ENCODE measurements at regions not wholly inside any gene's neighbourhood (a gene's known extent, or its start where the extent isn't known, plus 50 kb on each side); places are given as distances from the start of the nearest gene placed in this dataset.
"Not testable (repeated sequence)": the region's sequence is repeated elsewhere in the genome, so short reads cannot be mapped to it uniquely, and the experiment has no call there.

GRCh38 chr12:107144441-107144840, 51.1 kb upstream of the CRY1 start:
- no peak for DNase-seq
- intact Hi-C loops (cut with DNase I, micrococcal nuclease): no loop called here
- no peak for ATAC-seq

GRCh38 chr12:107144990-107145389, 51.6 kb upstream of the CRY1 start:
- no peak for ATAC-seq
- intact Hi-C loops (cut with DNase I, micrococcal nuclease): no loop called here

DNA sequence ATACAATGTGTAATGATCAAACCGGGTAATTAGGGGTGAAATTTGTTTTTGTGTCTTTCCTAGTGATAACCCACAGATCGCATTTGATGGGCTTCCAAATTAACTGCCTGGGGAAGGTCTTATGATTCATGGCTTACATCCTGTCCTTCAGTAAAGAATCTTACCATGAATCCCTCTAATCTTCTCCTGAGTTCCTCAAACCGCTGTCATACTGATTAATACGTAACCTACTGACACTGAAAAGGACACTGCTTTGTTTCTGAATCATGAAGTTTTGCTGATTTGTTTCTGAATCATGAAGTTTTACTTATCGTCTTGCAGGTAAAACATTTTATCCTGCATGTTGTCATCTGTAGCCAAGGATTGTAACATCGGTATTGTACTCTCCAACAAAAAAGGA, 52.0 kb upstream of the CRY1 start:
- DNase-seq (no peak), ATAC-seq (no peak)
- intact Hi-C loops (cut with DNase I, micrococcal nuclease): no loop called here

More at GRCh38 chr12:107144990-107145389, 51.6 kb upstream of the CRY1 start:
- DNase-seq: no peak

- DNase-seq: no peak
- no peak for ATAC-seq
- intact Hi-C loops (cut with DNase I, micrococcal nuclease): no loop called here
Measured at GRCh38 chr12:107148107-107148506, 54.8 kb upstream of the CRY1 start.

- intact Hi-C loops (cut with DNase I, micrococcal nuclease): no loop called here
- ATAC-seq (no peak), DNase-seq (no peak)
Measured at GRCh38 chr12:107152315-107152714, 59.0 kb upstream of the CRY1 start.

DNA sequence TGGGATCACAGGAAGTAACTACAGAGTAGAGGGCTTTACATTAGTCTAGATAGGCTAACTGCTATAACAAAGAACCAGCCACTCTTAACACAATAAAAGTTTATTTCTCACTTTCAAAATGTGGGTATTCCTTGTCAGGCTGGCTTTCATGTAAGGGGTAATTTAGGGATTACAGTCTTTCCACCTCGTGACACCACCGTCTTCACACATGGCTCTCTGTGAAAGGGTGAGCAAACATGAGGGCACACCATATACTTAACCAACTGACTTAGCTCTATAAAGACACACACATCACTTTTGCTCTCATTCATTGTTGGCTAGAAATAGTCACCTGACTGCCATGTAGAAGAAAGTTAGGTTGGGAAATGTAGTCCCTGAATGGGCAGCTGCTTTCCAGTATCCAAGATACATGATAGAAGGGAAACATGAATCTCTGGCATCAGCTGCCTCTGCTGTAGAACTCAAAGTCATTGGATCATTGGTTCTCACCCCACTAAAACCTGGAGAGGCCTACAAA, 66.1 kb upstream of the CRY1 start:
- ATAC-seq (no peak), DNase-seq (no peak)
- intact Hi-C loops (cut with DNase I, micrococcal nuclease): no loop called here

DNA sequence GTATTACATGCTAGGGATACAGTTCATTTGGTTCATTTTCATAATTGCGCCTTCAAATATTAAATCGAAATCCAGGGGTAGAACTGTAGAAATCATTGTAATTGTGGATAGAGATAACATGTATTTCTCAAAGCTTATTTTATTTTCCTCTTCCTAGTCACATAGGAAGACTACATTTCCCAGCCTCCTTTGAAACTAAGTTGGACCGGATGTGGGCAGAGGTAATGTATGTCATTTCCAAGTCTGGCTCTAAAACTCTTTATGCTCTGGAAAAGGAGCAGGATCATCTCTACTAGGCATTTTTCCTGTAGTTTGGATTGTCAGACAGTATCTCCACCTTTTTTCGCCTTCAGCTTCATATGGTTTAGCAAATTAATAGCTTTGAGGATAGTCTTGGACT, 70.1 kb upstream of the CRY1 start:
- intact Hi-C loops (cut with DNase I, micrococcal nuclease): no loop called here
- no peak for ATAC-seq
- DNase-seq: no peak

DNA sequence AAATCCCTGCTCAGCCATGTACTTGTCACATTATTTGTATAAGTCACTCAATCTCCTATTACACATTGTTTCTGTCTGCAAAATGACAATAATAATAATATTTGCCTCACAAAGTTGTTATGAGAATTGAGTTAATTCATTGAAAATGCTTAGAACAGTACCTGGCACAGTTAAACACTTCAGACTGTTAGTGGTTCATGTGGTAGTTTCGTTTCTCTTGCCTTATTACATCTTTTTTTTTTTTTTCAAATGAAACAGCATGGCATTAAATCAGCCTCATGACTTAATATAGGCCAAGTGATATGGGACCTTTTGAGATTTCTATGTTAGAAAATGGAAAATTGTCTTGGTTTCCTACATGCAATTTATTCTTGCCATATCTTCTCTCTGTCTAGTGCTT, 71.0 kb upstream of the CRY1 start:
- intact Hi-C loops (cut with DNase I, micrococcal nuclease): no loop called here
- no peak for DNase-seq
- no peak for ATAC-seq

- intact Hi-C loops (cut with DNase I, micrococcal nuclease): no loop called here
- DNase-seq (no peak), ATAC-seq (no peak)
Measured at GRCh38 chr12:107165581-107165980, 72.2 kb upstream of the CRY1 start.

GRCh38 chr12:107167756-107168155, 74.4 kb upstream of the CRY1 start:
- no peak for ATAC-seq
- intact Hi-C loops (cut with DNase I, micrococcal nuclease): no loop called here
- DNase-seq: no peak

GRCh38 chr12:107169200-107169599, 75.9 kb upstream of the CRY1 start:
- ATAC-seq: no peak
- intact Hi-C loops (cut with DNase I, micrococcal nuclease): no loop called here

GRCh38 chr12:107178776-107179175, 85.4 kb upstream of the CRY1 start:
- no peak for DNase-seq
- ATAC-seq: no peak
- intact Hi-C loops (cut with DNase I, micrococcal nuclease): no loop called here

More at GRCh38 chr12:107169200-107169599, 75.9 kb upstream of the CRY1 start:
- DNase-seq: no peak

- intact Hi-C loops (cut with DNase I, micrococcal nuclease): no loop called here
- no peak for DNase-seq
- ATAC-seq: no peak
Measured at GRCh38 chr12:107179871-107180270, 86.5 kb upstream of the CRY1 start.

DNA sequence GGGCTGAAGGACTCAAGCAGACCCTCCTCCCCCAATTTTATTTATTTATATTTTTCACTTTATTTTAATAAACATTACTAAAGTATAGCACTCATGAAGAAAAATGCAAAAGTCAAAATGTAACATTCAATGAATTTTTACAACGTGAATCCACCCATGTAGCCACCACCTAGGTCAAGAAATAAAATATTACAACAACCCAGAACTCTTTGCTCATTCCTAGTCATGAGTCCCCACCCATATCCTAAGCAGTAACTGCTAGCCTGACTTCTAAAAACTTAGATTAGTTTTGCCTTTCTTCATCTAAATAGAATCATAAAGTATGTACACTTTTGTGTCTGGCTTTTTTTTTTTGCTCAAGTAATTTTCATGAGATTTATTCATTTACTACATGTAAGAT, 86.9 kb upstream of the CRY1 start:
- DNase-seq (no peak), ATAC-seq (no peak)
- intact Hi-C loops (cut with DNase I, micrococcal nuclease): no loop called here

DNA sequence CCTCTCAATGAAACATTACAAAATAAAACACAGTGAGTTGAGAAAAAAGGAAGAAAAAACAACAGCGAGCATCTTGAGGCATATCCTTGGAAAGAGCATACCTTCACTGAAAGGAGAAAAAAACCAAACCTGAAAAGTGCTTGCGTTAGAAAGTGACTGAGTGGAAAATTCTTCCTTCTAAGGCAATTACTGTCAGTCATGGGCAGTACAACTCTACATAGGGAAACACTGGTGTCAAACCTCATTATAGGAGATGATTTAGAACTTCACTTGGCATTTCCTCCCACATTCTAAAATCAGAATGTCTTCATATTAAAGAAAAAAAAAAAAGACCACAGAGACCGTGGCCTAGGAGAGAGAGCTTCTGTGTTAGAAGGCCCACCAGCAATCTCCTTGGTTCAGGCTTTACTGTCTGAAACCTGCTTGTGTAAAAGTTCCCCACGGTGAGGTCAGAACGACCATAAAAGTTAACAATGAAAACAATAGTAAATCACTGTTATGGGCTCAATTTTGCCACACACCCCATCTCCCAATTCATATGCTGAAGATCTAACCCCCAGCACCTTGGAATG, 91.1 kb upstream of the CRY1 start:
- ATAC-seq: no peak
- intact Hi-C loops (cut with DNase I, micrococcal nuclease): no loop called here
- DNase-seq: no peak

DNA sequence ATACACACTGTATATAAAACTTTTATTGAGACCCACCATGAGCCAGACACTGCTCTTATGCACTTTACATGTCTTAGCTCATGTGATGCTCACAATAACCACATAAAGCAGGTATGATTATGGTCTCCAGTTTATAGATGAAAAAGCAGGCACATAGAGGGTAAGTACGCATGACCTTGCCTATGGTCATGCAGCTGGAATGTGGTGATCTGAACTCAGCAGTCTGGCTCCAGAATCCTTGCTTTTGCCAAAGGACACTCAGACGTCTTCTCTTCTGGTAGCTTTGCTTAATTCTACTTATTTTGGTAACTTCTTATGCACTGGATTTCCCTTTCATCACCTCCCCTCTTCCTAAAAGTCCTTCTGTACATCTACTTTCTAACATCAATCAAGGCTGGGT, 103.3 kb upstream of the CRY1 start:
- intact Hi-C loops (cut with DNase I, micrococcal nuclease): no loop called here
- ATAC-seq (no peak), DNase-seq (no peak)

GRCh38 chr12:107200394-107200793, 107.0 kb upstream of the CRY1 start:
- ATAC-seq: no peak
- intact Hi-C loops (cut with DNase I, micrococcal nuclease): no loop called here
- no peak for DNase-seq

- intact Hi-C loops (cut with DNase I, micrococcal nuclease): no loop called here
- DNase-seq (no peak), ATAC-seq (no peak)
Measured at GRCh38 chr12:107207931-107208525, 114.7 kb upstream of the CRY1 start.

DNA sequence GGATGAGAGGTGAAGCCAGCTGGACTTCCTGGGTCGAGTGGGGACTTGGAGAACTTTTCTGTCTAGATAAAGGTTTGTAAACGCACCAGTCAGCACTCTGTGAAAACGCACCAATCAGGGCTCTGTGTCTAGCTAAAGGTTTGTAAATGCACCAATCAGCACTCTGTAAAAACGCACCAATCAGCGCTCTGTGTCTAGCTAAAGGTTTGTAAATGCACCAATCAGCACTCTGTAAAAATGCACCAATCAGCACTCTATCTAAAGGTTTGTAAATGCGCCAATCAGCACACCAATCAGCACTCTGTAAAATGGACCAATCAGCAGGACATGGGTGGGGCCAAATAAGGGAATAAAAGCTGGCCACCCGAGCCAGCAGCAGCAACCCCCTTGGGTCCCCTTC, 116.4 kb upstream of the CRY1 start:
- intact Hi-C loops (cut with DNase I, micrococcal nuclease); DNase-seq; ATAC-seq: not testable (repeated sequence)

DNA sequence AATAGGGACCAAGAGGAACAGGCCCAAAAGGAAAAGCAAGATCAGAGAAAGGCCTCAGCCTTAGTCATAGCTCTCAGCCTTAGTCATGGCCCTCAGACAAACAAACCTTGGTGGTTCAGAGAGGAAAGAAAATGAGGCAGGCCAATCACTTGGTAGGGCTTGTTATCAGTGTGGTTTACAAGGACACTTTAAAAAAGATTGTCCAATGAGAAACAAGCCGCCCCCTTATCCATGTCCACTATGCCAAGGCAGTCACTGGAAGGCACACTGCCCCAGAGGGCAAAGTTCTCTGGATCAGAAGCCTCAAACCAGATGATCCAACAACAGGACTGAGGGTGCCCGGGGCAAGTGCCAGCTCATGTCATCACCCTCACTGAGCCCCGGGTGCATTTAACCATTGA, 121.0 kb upstream of the CRY1 start:
- DNase-seq; intact Hi-C loops (cut with DNase I, micrococcal nuclease); ATAC-seq: not testable (repeated sequence)

GRCh38 chr12:107216411-107216810, 123.1 kb upstream of the CRY1 start:
- DNase-seq; ATAC-seq; intact Hi-C loops (cut with DNase I, micrococcal nuclease): not testable (repeated sequence)
